GM19463 (cell line): ENCODE measurements at regions not wholly inside any gene's neighbourhood (a gene's known extent, or its start where the extent isn't known, plus 50 kb on each side); places are given as distances from the start of the nearest gene placed in this dataset.

Experiments used
- ATAC-seq: cut with Tn5 transposase; IDR thresholded peaks from one replicate; pipeline ENCODE4 v1.9.1; 2021; ENCODE audit warnings: mild to moderate bottlenecking, moderate library complexity; ENCODE audit not compliant: unreplicated experiment

DNA sequence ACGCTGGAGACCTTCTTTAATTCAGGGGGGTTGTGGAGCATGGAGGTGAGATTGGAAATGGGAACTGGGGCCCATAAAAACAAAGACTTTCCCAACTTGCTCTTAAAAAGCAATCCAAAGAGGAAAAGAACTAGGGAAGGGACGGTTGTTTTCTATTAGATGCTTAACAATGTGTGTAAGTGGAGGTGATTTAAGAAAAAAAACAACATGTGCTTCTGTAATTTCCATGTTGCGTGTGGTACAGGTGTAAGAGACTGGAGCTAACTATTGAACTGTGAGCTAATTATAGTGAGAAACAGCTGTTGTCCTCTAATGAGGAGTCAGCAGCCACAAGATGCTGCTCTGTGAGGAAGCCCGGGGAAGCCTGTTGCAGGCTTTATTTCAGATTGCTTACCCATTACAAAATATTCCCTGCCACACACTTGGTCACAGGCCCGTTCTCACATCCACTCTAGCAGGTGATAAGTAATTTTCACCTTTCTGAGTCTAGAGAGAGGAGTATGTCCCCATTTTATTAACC, 280.6 kb upstream of the PARD3B start:
- no peak for ATAC-seq

GRCh38 chr2:204265681-204266181, 279.5 kb upstream of the PARD3B start:
- no peak for ATAC-seq

DNA sequence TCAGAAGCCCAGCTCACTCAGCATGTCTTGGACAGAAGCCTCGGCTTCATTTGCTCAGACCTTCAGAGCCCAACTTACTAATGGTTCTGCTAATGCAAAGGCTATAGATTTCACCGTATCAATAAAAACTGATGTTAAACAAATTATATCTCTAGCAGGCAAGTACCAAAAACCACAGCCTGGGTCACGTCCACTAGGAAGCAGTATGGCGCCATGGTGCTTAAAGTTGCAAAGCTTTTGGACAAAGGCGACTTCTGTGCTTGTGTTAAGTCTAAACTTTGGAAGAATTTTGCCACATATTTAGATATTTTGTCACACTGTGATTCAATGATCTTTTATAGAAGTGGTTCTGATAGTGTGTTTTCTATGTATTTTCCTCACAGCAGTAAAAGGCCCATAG, 276.8 kb upstream of the PARD3B start:
- no peak for ATAC-seq

- no peak for ATAC-seq
Measured at GRCh38 chr2:204268971-204269370, 276.3 kb upstream of the PARD3B start.

GRCh38 chr2:204272089-204272488, 273.2 kb upstream of the PARD3B start:
- no peak for ATAC-seq

GRCh38 chr2:204272610-204273287, 272.5 kb upstream of the PARD3B start:
- no peak for ATAC-seq

- ATAC-seq: no peak
Measured at GRCh38 chr2:204274429-204274828, 270.8 kb upstream of the PARD3B start.

DNA sequence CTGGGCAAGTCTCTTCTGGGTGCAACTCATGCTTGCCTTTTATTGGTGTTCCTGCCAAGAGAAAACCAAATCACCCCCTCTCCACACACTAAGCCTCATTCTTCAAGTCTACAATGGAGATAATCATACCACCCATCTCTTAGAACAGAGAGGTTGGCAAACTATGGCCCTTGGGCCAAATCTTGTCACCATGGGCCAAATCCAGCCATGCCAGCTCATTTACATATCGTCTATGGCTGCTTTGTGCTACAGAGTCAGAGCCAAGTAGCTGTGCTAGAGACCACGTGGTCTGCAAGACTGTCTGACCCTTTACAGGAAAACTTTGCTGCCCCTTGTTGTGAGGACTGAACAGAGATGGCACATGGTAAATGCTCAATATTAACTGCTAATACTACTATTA, 270.3 kb upstream of the PARD3B start:
- ATAC-seq: no peak

- no peak for ATAC-seq
Measured at GRCh38 chr2:204277226-204277625, 268.0 kb upstream of the PARD3B start.

DNA sequence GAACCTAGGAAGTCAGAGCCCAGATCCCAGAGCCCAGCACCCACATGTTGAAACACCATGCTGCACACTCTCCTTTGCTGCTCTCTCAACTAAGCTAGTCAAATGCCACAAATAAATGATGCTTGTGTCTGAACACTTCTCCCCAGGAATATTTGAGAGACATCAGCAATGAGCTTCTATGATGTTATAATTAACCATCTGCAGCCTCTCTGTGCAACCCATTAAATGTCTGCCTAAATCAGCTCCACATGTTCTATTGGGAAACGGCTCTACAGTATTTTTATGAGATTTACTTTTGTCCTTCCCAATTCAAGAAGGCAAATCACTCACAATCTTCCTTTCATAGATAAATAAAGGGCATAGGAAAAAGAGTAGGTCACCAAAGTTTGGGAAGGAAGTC, 266.8 kb upstream of the PARD3B start:
- ATAC-seq: no peak

DNA sequence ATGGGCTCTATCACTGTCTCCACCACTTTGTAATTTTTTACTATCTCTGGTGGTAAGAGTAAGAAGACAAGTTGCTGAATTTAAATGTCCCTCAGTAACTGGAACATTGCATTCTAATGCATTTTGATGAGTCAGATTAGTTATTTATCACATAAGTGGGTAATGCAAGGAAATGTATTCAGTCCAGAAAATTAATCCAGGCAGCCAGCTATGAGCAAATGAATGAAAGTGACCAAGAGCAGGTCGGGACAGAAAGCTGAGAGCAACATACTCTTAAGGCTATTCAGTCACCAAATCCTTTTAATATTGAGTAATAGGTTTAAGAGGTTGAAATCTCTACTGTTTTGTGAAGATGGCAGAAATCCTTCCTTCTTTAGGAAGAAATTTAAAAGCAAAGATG, 265.5 kb upstream of the PARD3B start:
- no peak for ATAC-seq

- ATAC-seq: no peak
Measured at GRCh38 chr2:204280262-204280668, 265.0 kb upstream of the PARD3B start.

DNA sequence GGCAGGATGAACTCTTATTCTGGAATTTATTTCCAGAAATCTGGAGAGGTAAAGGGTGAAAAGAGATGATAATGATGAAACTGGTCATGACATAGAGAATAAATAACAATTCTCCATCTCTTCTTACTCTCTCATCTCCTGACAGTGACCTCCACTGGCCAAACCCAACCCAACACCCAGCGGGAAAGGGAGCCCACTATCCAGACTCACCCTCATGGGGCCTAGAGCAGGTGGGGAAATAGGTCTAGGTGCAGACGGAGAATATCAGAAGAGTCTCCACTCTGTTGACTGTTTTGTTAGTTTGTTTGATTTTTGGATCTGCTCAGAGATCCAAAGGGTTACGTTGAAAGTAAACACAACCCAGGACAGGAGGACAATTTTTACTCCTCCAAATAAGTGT, 263.2 kb upstream of the PARD3B start:
- ATAC-seq: no peak

GRCh38 chr2:204282525-204282924, 262.8 kb upstream of the PARD3B start:
- ATAC-seq: peak; percentile 98

- no peak for ATAC-seq
Measured at GRCh38 chr2:204289066-204289465, 256.2 kb upstream of the PARD3B start.

GRCh38 chr2:204292439-204292838, 252.8 kb upstream of the PARD3B start:
- no peak for ATAC-seq

DNA sequence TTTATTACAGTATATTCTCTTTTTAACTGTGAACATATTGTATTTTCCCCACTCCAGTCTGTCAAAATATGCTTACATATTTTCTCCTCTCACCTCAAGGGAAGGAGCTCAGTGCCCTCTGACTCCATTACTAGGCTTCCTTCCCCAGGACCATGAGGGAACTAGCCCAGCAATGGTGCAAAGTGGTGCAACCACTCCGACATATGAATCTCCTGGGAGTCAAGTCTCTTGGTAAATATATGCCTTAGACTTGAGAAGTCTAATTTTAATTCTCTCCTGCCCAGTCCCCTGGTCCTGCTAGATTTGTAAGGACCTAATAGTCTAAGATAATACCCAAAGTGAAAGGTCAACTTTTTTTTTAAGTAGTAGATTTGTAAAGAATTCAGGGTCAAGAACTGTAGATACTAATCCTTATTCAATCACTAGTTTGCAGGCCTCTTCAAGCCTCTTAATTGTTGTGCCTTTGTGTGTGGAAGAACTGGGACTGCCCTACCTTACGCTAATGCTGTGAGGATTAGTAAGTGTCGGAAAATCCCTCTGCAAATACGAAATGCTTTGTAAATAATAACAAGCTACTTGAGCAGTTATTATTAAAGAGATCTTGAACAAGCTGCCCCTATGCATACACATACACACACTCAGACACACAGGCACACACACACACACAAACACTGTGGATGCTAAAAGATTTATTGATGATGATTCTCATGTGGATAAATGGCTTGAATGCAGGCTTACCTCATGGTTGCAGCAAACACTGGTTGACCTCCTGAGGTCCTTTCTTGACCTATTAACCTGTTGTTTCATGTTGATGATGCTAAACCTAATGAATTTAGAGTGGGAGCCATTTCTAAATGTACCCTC, 251.2 kb upstream of the PARD3B start:
- no peak for ATAC-seq

- no peak for ATAC-seq
Measured at GRCh38 chr2:204298404-204298803, 246.9 kb upstream of the PARD3B start.

DNA sequence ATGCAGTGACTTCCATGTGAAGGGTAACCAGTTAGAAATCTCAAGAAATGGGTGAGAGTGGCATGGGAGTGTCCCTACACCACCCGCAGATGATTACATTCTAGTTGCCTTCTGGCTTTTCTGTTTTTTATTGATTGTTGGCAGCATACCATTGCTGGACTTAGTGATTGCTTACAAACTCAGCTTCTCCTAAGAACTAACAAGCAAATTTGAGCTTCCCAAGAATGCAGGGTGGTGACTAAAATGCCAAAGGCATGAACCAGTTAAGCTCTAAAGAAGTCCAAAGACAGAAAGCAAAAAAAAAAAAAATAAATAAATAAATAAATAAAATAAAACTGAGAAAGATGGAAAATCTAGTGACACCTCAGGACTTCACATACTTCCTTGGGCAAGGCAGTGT, 245.5 kb upstream of the PARD3B start:
- no peak for ATAC-seq

DNA sequence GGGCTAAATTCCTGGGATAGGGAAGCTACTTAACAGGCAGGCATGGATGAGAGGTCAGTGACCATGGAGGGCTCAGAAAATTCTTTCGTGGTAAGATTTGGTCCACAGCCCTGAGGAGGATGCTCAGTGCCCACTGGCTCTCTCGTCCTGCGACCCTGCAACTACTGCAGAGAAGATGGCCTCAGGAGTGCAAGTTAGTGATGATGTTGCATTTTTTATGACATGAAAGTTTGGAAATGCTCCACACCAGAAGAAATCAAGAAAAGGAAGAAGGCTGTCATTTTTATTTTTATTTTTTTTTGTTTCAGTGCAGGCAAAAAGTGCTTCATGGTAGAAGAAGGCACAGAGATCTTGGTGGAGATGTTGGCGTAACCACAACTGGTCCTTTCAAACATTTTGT, 238.6 kb upstream of the PARD3B start:
- no peak for ATAC-seq

- ATAC-seq: no peak
Measured at GRCh38 chr2:204312105-204312504, 233.2 kb upstream of the PARD3B start.

DNA sequence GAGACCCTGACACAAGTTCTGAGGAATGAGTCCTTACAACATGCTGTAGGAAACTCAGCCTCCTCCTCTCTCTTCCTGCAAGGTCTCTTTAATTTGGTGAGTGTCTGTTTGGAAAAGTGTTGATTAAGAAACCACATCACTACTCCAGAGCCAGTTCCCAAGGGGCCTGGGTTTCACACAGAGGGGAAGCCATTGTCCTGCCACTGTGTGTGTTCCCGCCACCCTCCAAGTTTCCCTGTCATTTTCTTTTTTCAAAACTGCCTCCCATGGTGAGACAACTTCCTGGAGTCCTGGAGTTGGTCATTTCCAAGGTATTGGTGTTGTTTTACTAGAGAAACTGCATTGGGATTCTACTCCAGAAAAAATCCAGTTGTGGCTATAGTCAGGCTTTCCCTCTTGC, 232.0 kb upstream of the PARD3B start:
- no peak for ATAC-seq
